PC-3 (cell line): ENCODE measurements at regions not wholly inside any gene's neighbourhood (a gene's known extent, or its start where the extent isn't known, plus 50 kb on each side); places are given as distances from the start of the nearest gene placed in this dataset.
"Not testable (repeated sequence)": the region's sequence is repeated elsewhere in the genome, so short reads cannot be mapped to it uniquely, and the experiment has no call there.

Source experiments
- CTCF ChIP-seq: fragments of 300-600 bp; sonication (generic); conservative IDR thresholded peaks from 2 replicates; pipeline ENCODE4 v1.5.1; 2017; ENCODE audit warnings: antibody characterized with exemption, low read depth, mild to moderate bottlenecking, low read length
- EZH2 ChIP-seq: fragments of 300-600 bp; sonication (generic); IDR thresholded peaks from one replicate; pipeline ENCODE4 v1.6.1; 2017; ENCODE audit warnings: antibody characterized with exemption, mild to moderate bottlenecking, low read length; ENCODE audit not compliant: unreplicated experiment
- EZH2phosphoT487 ChIP-seq: fragments of 300-600 bp; sonication (generic); IDR thresholded peaks from 2 replicates; pipeline ENCODE4 v1.6.1; 2018; ENCODE audit warnings: mild to moderate bottlenecking, antibody characterized with exemption, low read length, borderline replicate concordance

- not testable (repeated sequence) for TF ChIP-seq EZH2phosphoT487, CTCF, EZH2
Observed at GRCh38 chr17:30726734-30727133, 97.8 kb downstream of the CRLF3 start.
